ENCODE measurements at regions not wholly inside any gene's neighbourhood (a gene's known extent, or its start where the extent isn't known, plus 50 kb on each side); places are given as distances from the start of the nearest gene placed in this dataset.

DNA sequence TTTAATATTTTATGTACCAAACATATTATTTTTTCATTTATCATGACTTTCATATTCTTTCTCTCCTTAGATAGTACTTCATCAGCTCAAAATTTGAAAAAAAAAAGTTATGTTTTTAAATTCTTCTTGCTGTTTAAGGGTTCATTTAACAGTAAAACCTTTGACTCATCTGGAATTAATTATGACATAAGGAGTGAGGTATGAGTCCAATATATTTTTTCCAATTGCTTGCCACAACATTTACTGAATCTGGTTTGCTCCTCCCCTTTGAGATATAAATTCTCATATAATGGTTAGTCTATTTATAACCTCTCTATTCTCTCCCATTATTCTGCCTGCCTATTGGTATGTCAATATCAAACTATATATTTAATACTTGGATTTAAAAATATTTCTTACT is 387.8 kb downstream of the TUSC7 start:
- TF ChIP-seq TAF1 (IDR thresholded peaks at IDR 0.05; ENCODE audit: borderline replicate concordance, insufficient read depth, low read length) (no peak), FOXP2 (optimal IDR thresholded peaks at IDR 0.05; ENCODE audit: borderline replicate concordance, extremely low read depth, extremely low read length, insufficient read depth) (no peak), POLR2AphosphoS5 (IDR thresholded peaks at IDR 0.05; ENCODE audit: low read depth, low read length) (no peak), SIN3A (IDR thresholded peaks at IDR 0.05; ENCODE audit: borderline replicate concordance, insufficient read depth, low read length) (no peak)
- TF ChIP-seq, protein P1, sequence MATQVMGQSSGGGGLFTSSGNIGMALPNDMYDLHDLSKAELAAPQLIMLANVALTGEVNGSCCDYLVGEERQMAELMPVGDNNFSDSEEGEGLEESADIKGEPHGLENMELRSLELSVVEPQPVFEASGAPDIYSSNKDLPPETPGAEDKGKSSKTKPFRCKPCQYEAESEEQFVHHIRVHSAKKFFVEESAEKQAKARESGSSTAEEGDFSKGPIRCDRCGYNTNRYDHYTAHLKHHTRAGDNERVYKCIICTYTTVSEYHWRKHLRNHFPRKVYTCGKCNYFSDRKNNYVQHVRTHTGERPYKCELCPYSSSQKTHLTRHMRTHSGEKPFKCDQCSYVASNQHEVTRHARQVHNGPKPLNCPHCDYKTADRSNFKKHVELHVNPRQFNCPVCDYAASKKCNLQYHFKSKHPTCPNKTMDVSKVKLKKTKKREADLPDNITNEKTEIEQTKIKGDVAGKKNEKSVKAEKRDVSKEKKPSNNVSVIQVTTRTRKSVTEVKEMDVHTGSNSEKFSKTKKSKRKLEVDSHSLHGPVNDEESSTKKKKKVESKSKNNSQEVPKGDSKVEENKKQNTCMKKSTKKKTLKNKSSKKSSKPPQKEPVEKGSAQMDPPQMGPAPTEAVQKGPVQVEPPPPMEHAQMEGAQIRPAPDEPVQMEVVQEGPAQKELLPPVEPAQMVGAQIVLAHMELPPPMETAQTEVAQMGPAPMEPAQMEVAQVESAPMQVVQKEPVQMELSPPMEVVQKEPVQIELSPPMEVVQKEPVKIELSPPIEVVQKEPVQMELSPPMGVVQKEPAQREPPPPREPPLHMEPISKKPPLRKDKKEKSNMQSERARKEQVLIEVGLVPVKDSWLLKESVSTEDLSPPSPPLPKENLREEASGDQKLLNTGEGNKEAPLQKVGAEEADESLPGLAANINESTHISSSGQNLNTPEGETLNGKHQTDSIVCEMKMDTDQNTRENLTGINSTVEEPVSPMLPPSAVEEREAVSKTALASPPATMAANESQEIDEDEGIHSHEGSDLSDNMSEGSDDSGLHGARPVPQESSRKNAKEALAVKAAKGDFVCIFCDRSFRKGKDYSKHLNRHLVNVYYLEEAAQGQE (IDR thresholded peaks at IDR 0.05; ENCODE audit: insufficient read depth in 1 of 2, low read depth in 2 of 2, low read length in 2 of 2): no peak

DNA sequence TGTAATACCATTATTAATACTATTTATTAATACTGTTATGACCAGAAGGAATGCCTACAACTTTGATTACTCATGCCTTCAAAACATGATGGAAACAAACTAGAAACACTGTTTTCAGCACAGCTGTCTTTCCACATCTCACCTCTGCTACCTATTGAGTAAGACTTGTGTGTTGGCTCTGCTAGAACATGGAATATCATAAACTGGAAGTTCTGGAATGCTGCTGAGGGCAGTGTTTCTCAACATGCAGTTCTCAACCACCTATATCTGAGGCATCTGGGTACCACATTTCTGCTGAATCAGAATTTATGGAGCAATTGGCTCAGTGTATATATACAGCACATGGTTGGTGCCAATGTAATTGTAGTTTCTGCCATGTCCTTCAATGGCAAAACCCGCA is 392.1 kb downstream of the TUSC7 start:
- TF ChIP-seq SIN3A (IDR thresholded peaks at IDR 0.05; ENCODE audit: borderline replicate concordance, insufficient read depth, low read length): no peak

DNA sequence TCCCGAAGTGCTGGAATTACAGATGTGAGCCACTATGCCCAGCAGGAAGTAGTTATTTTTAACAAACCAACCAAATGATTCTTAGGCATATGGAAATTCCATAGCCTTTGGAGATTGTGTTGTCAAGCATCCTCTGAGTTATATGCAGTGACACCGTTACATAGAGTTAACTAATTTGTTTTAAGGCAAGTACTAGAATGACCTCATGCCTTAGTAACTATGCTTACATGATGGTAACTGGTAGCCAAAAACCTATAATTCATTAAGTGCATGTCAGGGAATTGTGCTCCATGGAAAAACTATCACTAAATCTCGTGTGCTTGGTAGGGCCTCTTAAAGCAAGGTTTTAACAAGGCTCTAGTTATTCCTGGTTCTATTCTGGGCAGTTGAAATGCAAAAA is 392.8 kb downstream of the TUSC7 start:
- TF ChIP-seq TAF1 (IDR thresholded peaks at IDR 0.05; ENCODE audit: borderline replicate concordance, insufficient read depth, low read length): no peak
- TF ChIP-seq, protein P1 (IDR thresholded peaks at IDR 0.05; ENCODE audit: insufficient read depth in 1 of 2, low read depth in 2 of 2, low read length in 2 of 2): no peak
- no peak for TF ChIP-seq POLR2AphosphoS5 (IDR thresholded peaks at IDR 0.05; ENCODE audit: low read depth, low read length)
- TF ChIP-seq SIN3A (IDR thresholded peaks at IDR 0.05; ENCODE audit: borderline replicate concordance, insufficient read depth, low read length): no peak
- TF ChIP-seq FOXP2 (optimal IDR thresholded peaks at IDR 0.05; ENCODE audit: borderline replicate concordance, extremely low read depth, extremely low read length, insufficient read depth): no peak

DNA sequence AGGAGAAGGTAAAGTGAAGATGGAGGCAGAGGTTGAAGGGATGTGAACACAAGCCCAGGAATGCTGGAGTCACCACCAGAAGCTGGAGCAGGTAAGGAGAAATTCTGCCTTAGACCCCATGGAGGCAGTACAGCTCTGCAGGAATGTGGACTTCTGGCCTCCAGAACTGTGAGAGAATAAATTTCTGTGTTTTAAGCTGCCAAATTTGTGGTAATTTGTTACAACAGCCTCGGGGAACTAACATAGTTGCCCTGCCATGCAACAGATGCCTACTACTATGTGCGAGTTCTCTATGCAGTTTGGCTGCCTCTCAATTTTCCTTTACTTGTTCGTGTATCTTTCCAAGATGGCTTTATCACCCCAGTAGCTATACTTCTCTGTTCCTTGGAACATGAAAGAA is 394.1 kb downstream of the TUSC7 start:
- TF ChIP-seq FOXP2 (optimal IDR thresholded peaks at IDR 0.05; ENCODE audit: borderline replicate concordance, extremely low read depth, extremely low read length, insufficient read depth) (no peak), TAF1 (IDR thresholded peaks at IDR 0.05; ENCODE audit: borderline replicate concordance, insufficient read depth, low read length) (no peak), SIN3A (IDR thresholded peaks at IDR 0.05; ENCODE audit: borderline replicate concordance, insufficient read depth, low read length) (no peak), POLR2AphosphoS5 (IDR thresholded peaks at IDR 0.05; ENCODE audit: low read depth, low read length) (no peak)
- TF ChIP-seq, protein P1 (IDR thresholded peaks at IDR 0.05; ENCODE audit: insufficient read depth in 1 of 2, low read depth in 2 of 2, low read length in 2 of 2): no peak

DNA sequence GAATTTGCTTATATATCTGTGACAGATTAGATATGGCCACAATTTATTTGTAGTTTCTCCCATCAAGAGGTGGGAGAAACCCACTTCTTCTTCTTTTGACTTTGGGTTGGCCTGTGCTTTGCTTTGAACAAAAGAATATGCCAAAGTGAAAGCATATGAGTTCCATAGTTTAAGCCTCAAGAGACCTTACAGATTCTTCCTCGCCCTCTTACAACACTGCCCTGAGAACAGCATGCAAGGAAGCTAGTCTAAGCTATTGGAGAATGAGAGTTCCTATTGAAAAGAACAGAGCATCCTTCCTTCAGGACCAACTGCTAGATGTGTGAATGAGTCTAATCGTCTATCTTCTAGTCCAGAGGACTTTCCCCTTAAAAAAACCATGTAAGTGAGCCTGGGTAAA is 394.8 kb downstream of the TUSC7 start:
- TF ChIP-seq SIN3A (IDR thresholded peaks at IDR 0.05; ENCODE audit: borderline replicate concordance, insufficient read depth, low read length): no peak
- no peak for TF ChIP-seq POLR2AphosphoS5 (IDR thresholded peaks at IDR 0.05; ENCODE audit: low read depth, low read length)
- no peak for TF ChIP-seq TAF1 (IDR thresholded peaks at IDR 0.05; ENCODE audit: borderline replicate concordance, insufficient read depth, low read length)
- TF ChIP-seq FOXP2 (optimal IDR thresholded peaks at IDR 0.05; ENCODE audit: borderline replicate concordance, extremely low read depth, extremely low read length, insufficient read depth): no peak
- TF ChIP-seq, protein P1 (IDR thresholded peaks at IDR 0.05; ENCODE audit: insufficient read depth in 1 of 2, low read depth in 2 of 2, low read length in 2 of 2): no peak

Measured in PFSK-1 (cell line).